Fibroblast of pulmonary artery (primary cell): ENCODE measurements at regions not wholly inside any gene's neighbourhood (a gene's known extent, or its start where the extent isn't known, plus 50 kb on each side); places are given as distances from the start of the nearest gene placed in this dataset.

Source experiments
- DNase-seq: peaks from one replicate; pipeline ENCODE4 v3.0.0-alpha.2; 2010; ENCODE audit warnings: low read depth
- H3K4me3 ChIP-seq: replicated peaks from 2 replicates; pipeline ENCODE4 v1.5.1; 2011; ENCODE audit warnings: low read depth, mild to moderate bottlenecking, control low read depth, low read length, moderate library complexity
- CTCF ChIP-seq: IDR thresholded peaks from 2 replicates; pipeline ENCODE4 v1.5.1; 2011; ENCODE audit warnings: mild to moderate bottlenecking, control low read depth, low read length, inconsistent platforms; ENCODE audit errors: missing control alignments

DNA sequence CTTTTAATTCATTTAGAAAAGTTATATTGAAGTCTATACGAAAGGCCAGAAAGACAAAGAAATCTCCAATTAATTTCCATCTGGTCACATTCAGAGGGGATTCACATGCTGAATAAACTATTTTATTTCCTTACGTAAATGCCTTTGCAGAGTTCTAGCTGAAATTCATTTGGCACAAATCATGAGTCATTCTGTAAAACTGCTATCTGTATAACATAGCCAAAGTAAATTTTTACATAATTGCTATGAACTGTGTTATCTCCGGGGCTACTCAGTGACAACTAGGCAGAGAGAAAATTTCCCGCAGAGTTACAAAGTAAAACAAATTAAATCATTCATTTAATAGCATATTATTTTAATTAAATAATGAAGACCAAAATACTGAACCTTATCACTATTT is 463.2 kb upstream of the ADAMTS16 start:
- no peak for TF ChIP-seq CTCF
- no peak overlapping the region for H3K4me3 ChIP-seq
- DNase-seq: peak; percentile 3

DNA sequence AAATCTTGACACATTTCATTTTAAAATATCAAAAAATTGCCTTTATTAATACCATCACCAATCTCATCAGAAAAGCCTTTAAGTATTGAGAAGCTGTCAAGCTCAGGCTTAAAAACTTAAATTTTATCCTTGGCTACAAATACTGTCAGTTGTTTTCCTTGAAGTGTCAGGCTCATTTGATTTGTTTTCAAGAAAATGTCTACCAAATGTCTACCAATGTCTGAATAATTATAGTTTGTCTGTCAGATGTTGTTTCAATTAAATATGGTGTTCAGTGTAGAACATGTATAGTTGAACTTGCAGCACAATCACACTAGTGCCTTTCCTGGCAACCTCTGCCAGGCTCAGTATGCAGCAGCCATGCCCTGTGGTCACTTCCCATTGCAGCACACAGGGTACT is 455.2 kb upstream of the ADAMTS16 start:
- TF ChIP-seq CTCF: no peak
- no peak for DNase-seq
- H3K4me3 ChIP-seq: no peak overlapping the region

DNA sequence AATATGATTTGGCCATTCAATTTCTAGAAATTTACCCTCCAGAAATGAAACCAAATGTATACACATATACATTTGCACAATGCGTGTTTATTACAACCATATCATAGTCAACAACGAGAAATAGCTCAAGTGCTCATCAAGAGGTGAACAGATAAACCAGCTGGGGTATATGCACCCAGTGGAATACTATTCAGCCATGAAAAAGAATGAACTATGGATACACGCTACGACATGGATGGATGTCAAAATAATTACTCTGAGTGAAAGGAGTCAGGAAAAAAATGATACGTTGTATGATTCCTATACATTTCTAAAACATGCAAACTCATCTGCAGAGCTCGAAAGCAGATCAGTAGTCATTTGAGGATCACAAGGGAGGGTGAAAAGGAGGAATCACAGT is 441.5 kb upstream of the ADAMTS16 start:
- no peak overlapping the region for H3K4me3 ChIP-seq
- TF ChIP-seq CTCF: no peak
- DNase-seq: no peak

- TF ChIP-seq CTCF: no peak
- no peak for DNase-seq
- no peak overlapping the region for H3K4me3 ChIP-seq
These were observed 440.5 kb upstream of the ADAMTS16 start for GRCh38 chr5:4699592-4699991.

DNA sequence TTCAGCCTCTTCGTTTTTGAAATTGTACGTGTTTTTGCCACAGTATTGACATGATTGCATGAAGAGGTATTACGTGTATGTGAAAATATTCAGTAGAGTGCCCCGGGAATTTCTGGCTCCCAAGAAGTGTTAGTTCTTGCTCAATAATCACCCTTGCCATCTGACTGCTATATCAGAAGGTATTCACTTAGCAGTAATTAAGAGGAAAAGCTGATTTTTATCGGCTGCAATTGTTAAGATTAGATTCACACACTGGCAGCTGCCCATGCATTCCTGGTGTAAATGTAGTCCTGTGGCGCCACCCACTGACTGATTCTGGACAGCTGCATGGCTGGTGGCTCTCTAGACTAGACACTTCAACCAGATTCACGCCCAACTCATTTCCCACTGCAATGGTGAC is 440.1 kb upstream of the ADAMTS16 start:
- peak; percentile 14 for TF ChIP-seq CTCF
- peak; percentile 21 for DNase-seq

GRCh38 chr5:4700871-4701270 is 439.3 kb upstream of the ADAMTS16 start:
- no peak for DNase-seq
- no peak overlapping the region for H3K4me3 ChIP-seq
- TF ChIP-seq CTCF: no peak

More for the DNA sequence above, 440.1 kb upstream of the ADAMTS16 start:
- H3K4me3 ChIP-seq: no peak overlapping the region

- TF ChIP-seq CTCF: no peak
- no peak for DNase-seq
- H3K4me3 ChIP-seq: no peak overlapping the region
These were observed 436.1 kb upstream of the ADAMTS16 start for GRCh38 chr5:4703931-4704458.
